Type B pancreatic cell (in vitro differentiated cells): ENCODE measurements at regions not wholly inside any gene's neighbourhood (a gene's known extent, or its start where the extent isn't known, plus 50 kb on each side); places are given as distances from the start of the nearest gene placed in this dataset.

ENCODE experiments used
- DNase-seq: peaks from one replicate; pipeline ENCODE4 v3.0.0; 2021; ENCODE audit warnings: mixed read lengths; ENCODE audit not compliant: unreplicated experiment; ENCODE audit errors: extremely low spot score
- H3K27ac Mint-ChIP-seq: 2 replicates; pipeline ENCODE4 v1.8.0; 2021; ENCODE audit warnings: mild to moderate bottlenecking, mixed read lengths
- H3K27me3 Mint-ChIP-seq: 2 replicates; pipeline ENCODE4 v1.8.0; 2021; ENCODE audit warnings: mixed read lengths
- H3K36me3 Mint-ChIP-seq: 2 replicates; pipeline ENCODE4 v1.8.0; 2021; ENCODE audit warnings: mixed read lengths
- H3K4me1 Mint-ChIP-seq: one replicate; pipeline ENCODE4 v1.8.0; 2021; ENCODE audit warnings: mixed read lengths; ENCODE audit not compliant: unreplicated experiment
- H3K4me3 Mint-ChIP-seq: 2 replicates; pipeline ENCODE4 v1.8.0; 2021; ENCODE audit warnings: mild to moderate bottlenecking, mixed read lengths
- H3K9me3 Mint-ChIP-seq: 2 replicates; pipeline ENCODE4 v1.8.0; 2021; ENCODE audit warnings: mixed read lengths
- CTCF ChIP-seq: fragments of 200-600 bp; sonication (generic); conservative IDR thresholded peaks from 2 replicates; pipeline ENCODE4 v1.5.0; 2021; ENCODE audit warnings: antibody characterized with exemption, mild to moderate bottlenecking

- H3K36me3 Mint-ChIP-seq, result peaks cover 11% of the 10 kb centered on the region
- no peaks in the 10 kb centered on the region for H3K9me3 Mint-ChIP-seq
- peaks cover 21% of the 10 kb centered on the region for H3K4me1 Mint-ChIP-seq
- no peak overlapping the region for H3K4me3 Mint-ChIP-seq
- H3K27ac Mint-ChIP-seq, result peak overlapping the region; percentile 1
- TF ChIP-seq CTCF, result no peak
- no peaks in the 10 kb centered on the region for H3K27me3 Mint-ChIP-seq
- no peak for DNase-seq
Observed at GRCh38 chr17:83014297-83014696, 65.1 kb upstream of the METRNL start.

GRCh38 chr17:83014940-83015910 is 64.2 kb upstream of the METRNL start:
- DNase-seq, result no peak
- H3K27me3 Mint-ChIP-seq, result no peaks in the 10 kb centered on the region
- H3K9me3 Mint-ChIP-seq, result no peaks in the 10 kb centered on the region
- H3K36me3 Mint-ChIP-seq, result peaks cover 11% of the 10 kb centered on the region
- TF ChIP-seq CTCF, result no peak
- H3K4me1 Mint-ChIP-seq, result peaks cover 21% of the 10 kb centered on the region
- no peak overlapping the region for H3K27ac Mint-ChIP-seq
- H3K4me3 Mint-ChIP-seq, result no peak overlapping the region

- peaks cover 8% of the 10 kb centered on the region for H3K36me3 Mint-ChIP-seq
- H3K4me1 Mint-ChIP-seq, result peaks cover 13% of the 10 kb centered on the region
- H3K9me3 Mint-ChIP-seq, result no peaks in the 10 kb centered on the region
- TF ChIP-seq CTCF, result no peak
- H3K27me3 Mint-ChIP-seq, result no peaks in the 10 kb centered on the region
- no peak for DNase-seq
- no peak overlapping the region for H3K4me3 Mint-ChIP-seq
- H3K27ac Mint-ChIP-seq, result no peak overlapping the region
Observed at GRCh38 chr17:83018658-83019193, 60.7 kb upstream of the METRNL start.

- no peaks in the 10 kb centered on the region for H3K9me3 Mint-ChIP-seq
- H3K4me1 Mint-ChIP-seq, result peaks cover 9% of the 10 kb centered on the region
- no peak for DNase-seq
- no peak for TF ChIP-seq CTCF
- H3K27me3 Mint-ChIP-seq, result no peaks in the 10 kb centered on the region
- peaks cover 8% of the 10 kb centered on the region for H3K36me3 Mint-ChIP-seq
- no peak overlapping the region for H3K27ac Mint-ChIP-seq
- no peak overlapping the region for H3K4me3 Mint-ChIP-seq
Observed at GRCh38 chr17:83019376-83019775, 60.0 kb upstream of the METRNL start.

GRCh38 chr17:83024218-83024971 is 55.0 kb upstream of the METRNL start:
- no peak for TF ChIP-seq CTCF
- no peak for DNase-seq
- no peak overlapping the region for H3K4me3 Mint-ChIP-seq
- H3K4me1 Mint-ChIP-seq, result peaks cover 19% of the 10 kb centered on the region
- no peaks in the 10 kb centered on the region for H3K27me3 Mint-ChIP-seq
- H3K27ac Mint-ChIP-seq, result no peak overlapping the region
- no peaks in the 10 kb centered on the region for H3K9me3 Mint-ChIP-seq
- H3K36me3 Mint-ChIP-seq, result peaks cover 13% of the 10 kb centered on the region
